ENCODE measurements at regions not wholly inside any gene's neighbourhood (a gene's known extent, or its start where the extent isn't known, plus 50 kb on each side); places are given as distances from the start of the nearest gene placed in this dataset.

DNA sequence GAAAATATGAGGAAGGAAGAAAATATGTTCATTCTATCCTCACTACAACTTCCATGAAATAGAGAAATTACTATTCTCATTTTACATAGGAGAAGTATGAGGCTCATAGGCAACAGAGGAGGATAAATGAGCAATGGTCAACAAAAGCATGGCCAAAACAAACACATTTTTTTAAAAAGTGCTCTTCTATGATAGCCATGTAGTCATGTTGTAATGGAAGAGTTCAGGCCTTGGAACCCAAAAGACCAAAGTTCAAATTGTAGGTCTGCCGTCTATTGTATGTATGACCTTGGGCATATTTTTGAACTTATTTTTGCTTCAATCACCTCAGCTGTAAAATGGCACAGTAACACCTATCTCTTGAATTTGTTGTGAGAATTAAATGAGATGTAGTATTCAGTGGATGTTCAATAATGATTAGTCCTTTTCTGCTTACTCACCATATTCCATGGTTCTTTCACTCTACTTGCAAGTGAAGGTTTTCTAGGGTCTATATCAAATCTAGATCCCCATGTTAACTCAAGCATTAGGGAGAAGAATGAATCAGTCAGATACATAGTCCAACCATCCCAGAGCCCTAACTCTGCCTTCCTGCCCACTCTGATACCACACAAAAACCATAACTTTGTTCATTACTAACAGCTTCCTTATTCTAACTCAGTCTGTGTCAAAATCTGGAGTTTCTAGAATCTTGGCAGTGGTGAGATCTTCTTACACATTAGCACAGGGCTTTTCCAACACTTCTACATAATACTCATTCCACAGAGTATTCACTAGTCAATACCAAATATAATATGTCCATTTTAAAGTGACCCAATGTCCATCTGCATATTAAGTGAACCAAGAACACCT, 353.2 kb downstream of the PLPP3 start:
- TF ChIP-seq, protein P1, sequence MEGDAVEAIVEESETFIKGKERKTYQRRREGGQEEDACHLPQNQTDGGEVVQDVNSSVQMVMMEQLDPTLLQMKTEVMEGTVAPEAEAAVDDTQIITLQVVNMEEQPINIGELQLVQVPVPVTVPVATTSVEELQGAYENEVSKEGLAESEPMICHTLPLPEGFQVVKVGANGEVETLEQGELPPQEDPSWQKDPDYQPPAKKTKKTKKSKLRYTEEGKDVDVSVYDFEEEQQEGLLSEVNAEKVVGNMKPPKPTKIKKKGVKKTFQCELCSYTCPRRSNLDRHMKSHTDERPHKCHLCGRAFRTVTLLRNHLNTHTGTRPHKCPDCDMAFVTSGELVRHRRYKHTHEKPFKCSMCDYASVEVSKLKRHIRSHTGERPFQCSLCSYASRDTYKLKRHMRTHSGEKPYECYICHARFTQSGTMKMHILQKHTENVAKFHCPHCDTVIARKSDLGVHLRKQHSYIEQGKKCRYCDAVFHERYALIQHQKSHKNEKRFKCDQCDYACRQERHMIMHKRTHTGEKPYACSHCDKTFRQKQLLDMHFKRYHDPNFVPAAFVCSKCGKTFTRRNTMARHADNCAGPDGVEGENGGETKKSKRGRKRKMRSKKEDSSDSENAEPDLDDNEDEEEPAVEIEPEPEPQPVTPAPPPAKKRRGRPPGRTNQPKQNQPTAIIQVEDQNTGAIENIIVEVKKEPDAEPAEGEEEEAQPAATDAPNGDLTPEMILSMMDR (IDR thresholded peaks at IDR 0.05; ENCODE audit: control extremely low read depth, extremely low read depth, low read depth, missing control alignments) = no peak
- ChIA-PET CTCF (no interaction called here), POLR2A (no interaction called here)
- DNase-seq (ENCODE audit: extremely low spot score) = no peak

DNA sequence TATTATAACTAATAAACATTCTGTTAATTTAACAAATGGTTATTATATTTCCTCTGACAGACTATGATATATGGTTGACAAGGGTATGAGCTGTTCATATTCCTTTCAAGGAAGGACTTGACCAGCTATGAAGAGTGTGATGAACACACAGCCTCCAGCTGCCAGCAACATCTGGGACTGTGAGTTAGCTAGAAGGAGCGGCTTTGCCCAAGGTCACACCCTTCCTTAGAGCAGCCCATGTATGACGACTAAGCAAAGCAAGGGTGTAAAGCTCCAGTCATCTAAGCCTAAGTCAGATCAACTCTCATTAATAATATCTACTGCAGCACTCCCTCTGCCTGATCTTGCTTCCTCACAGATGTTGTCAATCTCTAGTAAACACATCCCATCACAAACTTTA, 355.4 kb downstream of the PLPP3 start:
- TF ChIP-seq, protein P1 (IDR thresholded peaks at IDR 0.05; ENCODE audit: control extremely low read depth, extremely low read depth, low read depth, missing control alignments) = no peak
- POLR2A ChIA-PET = no interaction called here
- DNase-seq (ENCODE audit: extremely low spot score) = no peak
- CTCF ChIA-PET = no interaction called here

DNA sequence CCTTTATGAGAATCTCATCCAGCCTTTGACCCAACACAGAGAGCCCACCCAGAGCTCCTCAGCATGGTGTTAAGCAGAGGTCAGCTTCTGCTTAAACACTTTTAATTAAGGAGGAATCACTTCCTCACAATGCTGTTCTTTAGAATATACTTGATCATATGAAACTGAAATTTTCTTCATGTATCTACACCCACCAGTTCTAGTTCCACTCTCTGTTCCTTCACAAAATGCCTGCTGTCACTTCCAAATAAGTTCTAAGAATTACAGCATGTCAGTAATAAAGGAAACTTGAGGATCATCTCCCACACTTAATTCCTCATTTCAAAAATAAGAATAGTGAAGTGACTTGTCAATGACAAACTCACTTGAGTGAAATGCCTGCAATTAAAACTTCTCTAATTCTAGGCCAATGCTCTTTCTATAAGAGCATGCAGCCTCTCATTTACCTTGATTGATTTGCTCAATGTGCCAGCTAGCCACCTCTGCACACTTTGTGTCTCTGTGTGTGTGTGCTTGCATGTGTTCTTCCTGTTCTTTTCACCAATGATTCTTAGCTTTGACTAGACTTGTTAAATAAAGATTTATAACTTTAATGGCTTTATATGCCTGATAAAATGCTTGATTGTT, 356.3 kb downstream of the PLPP3 start:
- no peak for DNase-seq (ENCODE audit: extremely low spot score)
- TF ChIP-seq, protein P1 (IDR thresholded peaks at IDR 0.05; ENCODE audit: control extremely low read depth, extremely low read depth, low read depth, missing control alignments) = no peak
- ChIA-PET POLR2A (no interaction called here), CTCF (interaction anchor here (1.1 kb wide), 1 partner anchor 14 kb away, joined by 3 read pairs; no protein-coding TSS in a partner anchor)

DNA sequence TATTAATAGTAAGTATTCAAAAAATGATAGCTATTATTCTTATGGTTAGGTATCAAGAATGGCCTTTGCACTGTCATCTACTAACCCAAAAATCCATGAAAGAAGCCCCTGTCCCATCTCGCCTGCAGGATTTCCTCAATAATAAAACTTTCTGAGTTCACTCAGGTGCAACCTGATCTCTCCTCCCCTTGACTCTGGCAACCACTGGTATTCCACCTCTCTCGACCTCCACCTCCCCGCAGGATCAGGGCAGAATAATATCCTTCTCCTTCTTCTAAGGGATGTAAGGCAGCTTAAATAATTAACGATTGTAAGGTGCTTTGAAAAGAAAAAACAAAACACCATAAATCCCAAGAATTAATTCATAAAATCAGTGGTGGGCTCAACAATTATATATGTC, 359.3 kb downstream of the PLPP3 start:
- POLR2A ChIA-PET = no interaction called here
- CTCF ChIA-PET = interaction anchor here (1.1 to 1.9 kb wide), 5 partner anchors 12 to 364 kb away, joined by 3 to 5 read pairs (median 3); no protein-coding TSS in a partner anchor
- TF ChIP-seq, protein P1 (IDR thresholded peaks at IDR 0.05; ENCODE audit: control extremely low read depth, extremely low read depth, low read depth, missing control alignments) = no peak
- DNase-seq (ENCODE audit: extremely low spot score) = no peak

DNA sequence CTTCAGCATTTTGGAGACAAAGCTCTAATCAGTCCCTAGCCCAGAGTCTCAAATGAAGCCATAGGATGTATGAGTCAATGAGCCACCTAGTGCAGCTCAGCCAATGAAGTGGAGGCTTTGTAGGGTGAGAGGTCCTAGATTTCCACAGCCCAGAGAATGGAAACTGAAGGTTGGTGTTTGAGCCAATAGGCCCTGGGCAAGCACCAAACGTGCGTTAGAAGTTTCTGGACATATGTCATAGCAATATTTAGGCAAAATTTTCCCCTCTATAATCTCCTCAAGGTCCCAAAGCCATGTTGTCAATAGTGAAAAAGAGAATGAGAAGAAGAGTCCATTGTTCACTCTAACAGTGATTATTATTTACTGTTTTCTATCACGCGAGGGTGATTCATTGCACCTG, 361.3 kb downstream of the PLPP3 start:
- ChIA-PET POLR2A (no interaction called here), CTCF (interaction anchor here (1.3 to 1.9 kb wide), 2 partner anchors 10 to 21 kb away, joined by 4 to 5 read pairs; no protein-coding TSS in a partner anchor)
- TF ChIP-seq, protein P1 (IDR thresholded peaks at IDR 0.05; ENCODE audit: control extremely low read depth, extremely low read depth, low read depth, missing control alignments) = no peak
- DNase-seq (ENCODE audit: extremely low spot score) = no peak

DNA sequence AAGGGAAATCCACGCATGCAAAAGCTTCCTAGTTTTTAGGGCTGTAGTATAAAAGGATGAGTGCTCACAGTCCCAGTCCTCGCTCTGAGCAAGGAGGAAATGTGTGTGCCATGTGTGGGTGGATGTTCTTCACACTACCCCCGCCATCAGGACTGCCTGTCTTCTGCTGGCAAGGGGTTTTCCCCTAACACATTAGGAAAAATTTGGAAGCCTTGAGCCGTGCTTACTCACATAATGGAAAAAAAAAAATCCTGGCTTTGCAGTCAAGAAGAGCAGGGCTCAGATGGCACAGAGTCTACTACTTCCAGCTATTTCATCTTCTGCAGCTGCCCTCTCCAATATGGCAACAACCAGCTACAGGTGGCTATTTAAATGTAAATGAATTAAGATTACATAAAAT, 363.1 kb downstream of the PLPP3 start:
- ChIA-PET POLR2A (no interaction called here), CTCF (no interaction called here)
- DNase-seq (ENCODE audit: extremely low spot score) = no peak
- TF ChIP-seq, protein P1 (IDR thresholded peaks at IDR 0.05; ENCODE audit: control extremely low read depth, extremely low read depth, low read depth, missing control alignments) = no peak

Data from GM10248 (cell line).